SK-N-MC (cell line): ENCODE measurements at regions not wholly inside any gene's neighbourhood (a gene's known extent, or its start where the extent isn't known, plus 50 kb on each side); places are given as distances from the start of the nearest gene placed in this dataset.

Experiments
- EZH2 ChIP-seq: fragments of 200-600 bp; sonication (generic); IDR thresholded peaks from one replicate; pipeline ENCODE4 v1.6.1; 2017; ENCODE audit warnings: antibody characterized with exemption
- POLR2AphosphoS5 ChIP-seq: IDR thresholded peaks from 2 replicates; pipeline ENCODE4 v1.6.1; 2012; ENCODE audit warnings: mild to moderate bottlenecking, low read depth, low read length, borderline replicate concordance

- TF ChIP-seq EZH2: no peak
- no peak for TF ChIP-seq POLR2AphosphoS5
Measured at GRCh38 chr18:77872166-77872565, 622.5 kb downstream of the GALR1 start.
